ENCODE measurements at regions not wholly inside any gene's neighbourhood (a gene's known extent, or its start where the extent isn't known, plus 50 kb on each side); places are given as distances from the start of the nearest gene placed in this dataset.

DNA sequence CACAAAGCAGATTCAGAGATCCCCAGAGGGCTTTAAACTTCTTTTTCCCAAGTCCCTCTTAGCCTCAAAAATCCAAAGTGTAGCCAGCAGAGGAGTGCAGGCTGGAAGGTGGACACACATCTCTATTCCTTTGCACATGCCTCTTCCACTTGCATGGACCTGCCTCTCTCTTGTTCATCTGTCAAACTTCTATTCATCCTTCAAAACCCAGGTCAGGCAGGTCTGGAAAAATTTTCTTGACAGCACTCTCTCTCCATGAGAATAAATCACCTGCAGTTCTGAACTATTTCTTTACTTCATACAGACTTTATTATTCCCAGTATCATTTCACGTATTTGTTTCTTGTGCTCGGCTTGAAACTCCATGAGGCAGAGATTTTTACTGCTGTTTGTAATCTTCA is 127.5 kb downstream of the SS18 start:
- ATAC-seq = no peak

DNA sequence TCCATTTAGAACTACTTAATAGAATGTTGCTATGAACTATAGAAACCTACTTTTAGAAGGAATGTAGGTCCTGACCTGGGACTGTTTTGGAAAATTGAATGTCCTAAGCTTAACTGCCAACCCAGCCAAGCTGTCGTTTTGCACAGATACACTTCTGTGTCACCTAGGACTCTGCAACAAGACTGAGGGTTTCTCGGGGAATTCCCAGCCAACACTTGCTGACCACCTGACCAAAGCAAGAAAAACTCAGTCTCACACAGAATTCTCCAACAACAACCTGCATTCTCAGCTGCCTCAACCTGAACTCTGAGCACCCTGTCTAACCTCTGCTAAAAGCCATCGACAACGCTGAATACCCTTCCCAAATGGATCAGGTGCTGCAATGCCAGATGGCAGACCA is 128.2 kb downstream of the SS18 start:
- ATAC-seq = no peak

DNA sequence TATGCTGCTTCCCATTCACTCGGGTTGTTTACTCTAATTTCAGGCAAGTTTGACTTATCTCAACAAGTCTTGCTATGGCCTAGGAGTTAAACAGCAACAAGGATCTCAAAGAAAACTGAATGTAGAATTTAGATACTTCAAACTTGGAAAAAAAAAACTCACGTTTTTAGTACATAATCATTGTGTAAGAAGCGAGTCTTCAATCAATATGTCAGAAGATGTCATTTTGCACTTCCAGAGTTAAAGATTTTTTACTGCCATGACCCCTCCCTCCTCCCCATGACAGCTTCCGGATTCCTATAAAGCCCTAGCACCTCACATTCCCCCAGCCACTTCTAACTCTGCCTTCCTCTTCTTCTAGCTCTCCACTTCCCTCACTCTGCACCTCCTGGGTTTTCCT is 133.4 kb downstream of the SS18 start:
- no peak for ATAC-seq

DNA sequence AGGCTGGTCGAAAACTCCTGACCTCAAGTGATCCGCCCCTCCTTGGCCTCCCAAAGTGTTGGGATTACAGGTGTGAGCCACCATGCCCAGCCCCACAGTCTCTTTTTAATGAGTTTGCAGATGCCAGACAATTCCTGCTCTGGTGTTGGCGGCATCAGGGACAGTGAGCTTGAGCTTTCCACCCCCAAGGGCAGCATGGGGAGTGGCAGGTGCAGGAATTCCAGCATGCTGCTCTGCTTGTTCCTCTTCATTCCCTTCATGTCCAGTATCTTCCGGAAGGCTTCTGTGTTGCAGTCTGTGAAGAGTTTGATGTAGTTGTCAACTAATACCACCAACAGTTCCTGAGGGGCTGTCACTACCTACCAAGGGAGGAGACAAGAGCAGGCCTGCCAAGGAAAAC is 137.3 kb downstream of the SS18 start:
- ATAC-seq = no peak

DNA sequence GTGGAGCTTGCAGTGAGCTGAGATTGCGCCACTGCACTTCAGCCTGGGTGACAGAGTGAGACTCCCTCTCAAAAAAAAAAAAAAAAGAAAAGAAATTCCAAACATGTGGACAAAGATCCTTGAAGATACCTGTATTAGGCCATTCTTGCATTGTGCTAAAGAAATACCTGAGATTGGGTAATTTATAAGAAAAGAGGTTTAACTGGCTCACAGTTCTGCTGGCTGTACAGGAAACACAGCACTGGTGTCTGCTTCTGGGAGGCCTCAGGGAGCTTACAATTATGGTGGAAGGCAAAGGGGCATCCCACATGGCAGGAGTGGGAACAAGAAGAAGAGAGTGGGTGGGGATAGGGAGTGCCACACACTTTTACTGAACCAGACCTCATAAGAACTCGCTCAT is 140.1 kb downstream of the SS18 start:
- no peak for ATAC-seq

DNA sequence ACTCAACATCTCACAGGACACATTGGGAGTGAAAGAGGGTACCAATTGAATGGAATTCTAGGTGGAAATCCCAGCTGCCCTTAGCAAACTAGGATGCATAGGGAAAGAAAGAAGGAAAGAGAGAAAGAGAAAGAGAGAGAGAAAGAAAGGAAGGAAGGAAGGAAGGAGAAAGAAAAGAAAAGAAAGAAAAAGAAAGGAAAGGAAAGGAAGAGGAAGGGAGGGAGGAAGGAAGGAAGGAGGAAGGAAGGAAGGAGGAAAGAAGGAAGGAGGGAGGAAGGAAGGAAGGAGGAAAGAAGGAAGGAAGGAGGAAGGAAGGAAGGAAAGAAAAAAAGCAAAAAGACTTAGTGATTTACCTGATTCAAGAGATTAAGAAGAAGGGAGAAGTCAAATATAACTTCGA is 143.9 kb downstream of the SS18 start:
- no peak for ATAC-seq

DNA sequence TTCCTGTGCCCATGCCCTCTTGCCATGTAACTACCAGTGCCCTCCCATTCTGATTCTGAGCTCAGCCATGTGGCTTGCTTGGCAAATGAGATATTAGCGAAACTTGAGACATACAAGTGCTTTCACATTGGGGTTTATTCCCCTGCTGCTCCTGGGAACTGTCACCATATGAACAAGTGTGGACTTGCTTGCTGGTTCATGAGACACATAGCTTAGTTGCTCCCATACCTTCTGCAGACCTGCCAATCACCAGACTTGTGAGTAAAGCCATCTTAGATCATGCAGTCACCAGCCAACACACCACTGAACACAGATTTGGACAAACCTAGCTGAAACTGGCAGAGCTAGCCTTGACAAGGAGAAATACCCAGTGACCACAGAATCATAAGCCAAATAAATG is 155.1 kb downstream of the SS18 start:
- ATAC-seq = no peak

DNA sequence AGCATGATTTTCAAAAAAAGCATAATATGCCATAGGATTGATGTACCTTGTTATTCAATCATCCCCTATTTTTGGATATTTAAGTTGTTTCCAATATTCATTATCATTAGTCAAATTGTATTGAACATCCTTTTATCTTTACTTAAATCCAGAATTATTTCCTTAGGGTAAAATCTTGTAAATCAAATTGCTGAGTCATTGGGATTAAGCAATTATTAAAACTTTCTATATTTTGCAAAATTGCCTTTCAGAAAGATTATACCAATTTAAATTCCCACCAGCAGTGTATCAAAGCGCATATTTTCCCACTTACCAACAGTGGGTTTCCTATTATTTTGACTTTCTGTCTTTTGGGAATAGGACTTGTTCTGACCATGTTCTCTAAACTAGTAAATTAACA is 159.3 kb downstream of the SS18 start:
- no peak for ATAC-seq

DNA sequence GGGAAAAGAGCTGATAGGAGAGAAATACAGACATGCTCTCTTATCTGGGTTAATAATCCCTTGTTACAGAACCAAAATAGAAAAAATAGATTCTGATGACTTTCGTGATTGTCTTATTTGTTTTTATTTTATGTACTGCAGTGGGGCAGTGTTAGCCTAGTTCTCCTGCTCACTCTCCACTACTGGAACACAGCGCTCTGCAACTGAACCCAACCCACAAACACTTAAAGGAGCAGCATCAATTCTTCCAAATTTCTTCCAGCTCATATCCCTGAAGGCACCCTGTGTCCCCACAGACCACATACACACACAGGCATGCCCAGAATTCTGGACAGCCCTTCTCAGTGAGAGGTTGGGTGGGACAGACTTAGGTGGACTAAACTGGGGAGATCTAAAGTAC is 160.6 kb downstream of the SS18 start:
- ATAC-seq = no peak

DNA sequence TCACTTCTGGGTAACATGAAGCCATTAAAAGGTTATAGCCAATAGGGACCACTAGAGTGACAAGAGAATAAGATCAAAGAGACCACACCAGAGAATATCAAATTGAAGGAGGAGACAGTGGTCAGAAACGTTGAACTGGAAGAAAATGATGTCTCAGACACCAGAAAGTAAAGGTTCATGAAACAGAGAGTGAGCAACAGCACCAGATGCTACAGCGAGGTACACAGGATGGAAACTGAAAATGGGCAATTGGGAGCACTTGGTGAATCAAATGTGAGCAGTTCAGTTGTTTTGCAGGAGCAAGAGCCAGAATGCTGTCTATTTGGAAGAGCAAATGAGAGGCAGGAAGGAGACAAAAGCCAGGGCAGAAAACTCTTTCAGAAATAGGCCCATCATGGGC is 162.6 kb downstream of the SS18 start:
- no peak for ATAC-seq

DNA sequence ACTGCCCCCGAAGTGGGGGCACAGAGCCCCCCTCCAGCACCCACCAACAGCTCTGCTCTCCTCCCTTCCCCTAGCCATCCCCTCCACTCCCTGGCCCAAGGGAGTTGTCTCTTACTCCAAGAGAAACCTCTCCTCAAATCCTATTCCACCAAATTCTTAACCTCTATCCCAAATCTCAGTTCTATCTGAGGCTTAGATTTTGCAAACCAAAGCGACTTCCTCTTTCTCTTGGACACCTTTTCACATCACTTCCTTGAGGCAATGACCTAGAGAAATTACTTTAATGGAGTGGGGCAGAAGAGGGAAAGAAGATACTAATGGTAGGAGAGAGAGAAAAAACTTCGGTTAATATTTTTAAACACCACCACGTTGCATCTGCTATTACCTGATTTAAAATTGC is 167.2 kb downstream of the SS18 start:
- no peak for ATAC-seq

DNA sequence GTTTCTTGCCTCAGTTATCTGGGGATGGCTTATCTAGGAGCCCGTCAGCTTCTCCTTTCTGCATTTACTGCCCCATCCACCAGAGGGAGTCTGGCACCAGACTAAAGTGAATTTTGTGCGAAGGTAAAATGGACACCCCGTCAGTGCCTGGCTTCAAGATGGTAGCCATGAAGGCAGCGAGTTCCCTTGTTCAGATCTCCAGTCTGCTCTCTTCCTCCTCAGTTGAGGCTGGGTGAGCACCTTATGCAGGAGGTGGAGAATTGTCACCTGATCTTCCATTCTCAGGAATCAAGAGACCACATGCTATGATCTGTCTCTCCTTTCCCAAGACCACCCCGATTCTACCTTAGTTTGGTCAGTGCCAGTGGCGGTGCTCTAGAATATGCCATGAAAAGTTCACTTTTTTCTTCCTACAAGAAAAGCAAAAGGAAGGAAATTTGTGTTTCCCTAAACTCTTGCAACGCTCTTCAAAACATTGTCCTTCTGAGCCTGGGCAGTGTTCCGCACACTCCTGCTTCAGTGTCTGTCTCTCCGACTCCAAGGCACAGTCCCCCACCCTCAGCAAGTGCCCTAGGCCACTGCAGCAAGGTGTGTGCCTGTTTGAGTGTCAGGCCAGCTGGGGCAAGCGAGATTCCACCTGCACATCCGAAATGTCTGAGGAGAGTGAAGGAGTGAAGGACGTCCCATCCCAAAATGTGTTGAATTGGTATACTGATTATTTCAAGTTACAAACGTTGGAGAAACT is 168.6 kb downstream of the SS18 start:
- no peak for ATAC-seq

DNA sequence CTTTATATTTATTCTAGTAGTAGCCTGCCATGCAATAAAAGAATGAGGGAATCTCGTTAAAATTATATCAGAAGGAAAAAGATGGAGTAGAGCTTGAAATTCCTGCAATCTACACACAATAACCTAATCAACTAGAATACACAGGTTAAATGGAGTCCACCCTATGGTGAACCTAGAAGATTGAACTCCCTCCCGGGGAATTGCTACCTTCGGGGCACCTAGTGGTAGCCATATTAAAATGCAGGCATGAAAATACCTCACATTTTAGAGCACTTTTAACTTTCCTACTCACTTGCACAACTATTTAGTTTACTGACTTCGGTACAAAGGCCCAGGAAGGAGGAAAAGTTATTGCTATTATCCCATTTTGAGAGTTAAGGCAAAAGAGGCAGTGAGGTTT is 174.5 kb downstream of the SS18 start:
- no peak for ATAC-seq

DNA sequence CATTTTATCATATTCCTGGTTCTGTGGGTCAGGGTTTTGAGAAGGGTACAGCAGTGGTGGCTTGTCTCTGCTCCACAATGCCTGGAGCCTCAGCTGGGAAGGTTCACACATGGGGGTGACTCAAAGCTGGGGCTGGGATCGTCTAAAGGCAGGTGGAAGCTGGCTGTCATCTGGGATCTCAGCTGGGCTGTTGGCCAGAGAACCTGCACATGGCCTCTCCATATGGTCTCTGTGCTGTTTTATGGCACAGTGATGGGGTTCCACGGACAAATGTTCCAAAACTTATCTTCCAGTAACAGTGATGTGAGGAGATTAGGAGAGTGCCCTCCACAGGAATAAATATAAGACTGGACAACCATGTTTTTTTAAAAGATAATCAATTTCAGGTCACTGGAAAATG is 191.4 kb downstream of the SS18 start:
- ATAC-seq = no peak

DNA sequence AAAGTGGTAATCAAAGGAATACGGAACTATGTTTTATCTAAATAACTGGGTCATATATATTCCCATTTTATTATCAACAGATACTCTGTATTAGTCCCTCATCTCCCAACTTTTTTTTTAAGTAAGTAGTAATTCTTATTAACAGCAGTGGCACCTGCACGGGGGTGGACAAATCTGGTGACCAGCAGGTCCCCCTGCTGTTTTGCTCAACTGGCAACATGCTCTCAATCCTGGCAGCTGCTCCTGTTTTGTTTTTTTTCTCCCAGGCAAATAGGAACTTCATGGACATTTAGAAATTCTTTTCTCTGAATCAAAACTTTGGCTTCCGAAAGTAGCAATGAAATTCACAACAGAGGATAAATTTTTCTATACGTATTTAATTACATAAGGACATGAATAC is 193.5 kb downstream of the SS18 start:
- no peak for ATAC-seq

DNA sequence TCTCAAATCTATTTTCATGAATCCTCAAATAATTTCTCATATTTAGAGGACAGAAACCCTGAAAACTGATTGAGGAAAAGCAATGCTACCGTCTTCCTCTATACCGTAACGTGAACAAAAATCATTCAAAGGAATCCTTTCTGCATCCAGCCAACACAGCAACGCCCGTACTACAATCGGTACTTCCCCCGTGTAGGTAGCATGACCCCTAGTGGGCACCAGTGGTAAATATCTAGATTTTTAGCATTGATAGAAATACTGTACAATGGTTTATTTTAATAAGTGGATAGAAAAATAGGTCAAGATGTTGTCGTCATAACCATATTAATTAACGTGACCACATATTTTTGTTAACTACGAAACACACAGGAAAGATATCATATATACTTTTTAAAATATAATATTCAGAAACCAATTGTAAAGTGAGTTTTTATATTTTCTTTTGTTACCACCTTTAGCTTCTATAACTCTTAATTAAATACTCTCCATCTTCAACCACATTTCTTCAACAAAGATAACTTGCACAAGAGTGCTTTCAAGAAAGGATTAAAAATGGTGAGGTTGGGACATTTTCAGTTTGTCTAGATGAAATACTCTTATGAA is 194.1 kb downstream of the SS18 start:
- no peak for ATAC-seq

DNA sequence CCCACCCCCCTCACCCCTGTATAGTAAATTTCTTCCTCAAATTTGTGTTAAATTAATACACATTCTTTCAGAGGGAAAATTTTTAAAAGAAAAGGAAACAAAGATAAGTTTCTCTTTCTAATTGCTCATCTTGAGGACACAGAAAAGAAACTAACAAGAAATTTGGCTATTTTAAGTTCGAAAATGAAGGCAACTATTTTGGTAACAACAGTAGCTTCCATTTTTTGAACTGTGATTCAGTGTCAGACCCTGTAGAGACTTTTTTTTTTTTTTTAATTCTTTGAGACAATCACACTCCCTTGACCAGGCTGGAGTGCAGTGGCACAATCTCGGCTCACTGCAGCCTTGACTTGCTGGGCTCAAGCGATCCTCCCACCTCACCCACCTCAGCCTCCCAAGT is 194.9 kb downstream of the SS18 start:
- no peak for ATAC-seq

DNA sequence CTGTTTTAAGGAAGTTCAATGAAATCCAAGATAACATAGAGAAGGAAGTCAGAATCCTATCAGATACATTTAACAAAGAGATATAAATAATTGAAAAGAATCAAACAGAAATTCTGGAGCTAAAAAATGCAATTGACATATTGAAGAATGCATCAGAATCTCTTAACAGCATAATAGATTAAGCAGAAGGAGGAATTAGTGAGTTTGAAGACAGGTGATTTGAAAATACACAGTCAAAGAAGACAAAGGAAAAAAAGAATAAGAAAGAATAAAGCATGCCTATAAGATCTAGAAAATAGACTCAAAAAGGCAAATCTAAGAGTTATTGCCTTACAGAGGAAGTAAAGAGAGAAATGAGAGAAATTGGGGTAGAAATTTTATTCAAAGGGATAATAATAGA is 204.1 kb downstream of the SS18 start:
- no peak for ATAC-seq

DNA sequence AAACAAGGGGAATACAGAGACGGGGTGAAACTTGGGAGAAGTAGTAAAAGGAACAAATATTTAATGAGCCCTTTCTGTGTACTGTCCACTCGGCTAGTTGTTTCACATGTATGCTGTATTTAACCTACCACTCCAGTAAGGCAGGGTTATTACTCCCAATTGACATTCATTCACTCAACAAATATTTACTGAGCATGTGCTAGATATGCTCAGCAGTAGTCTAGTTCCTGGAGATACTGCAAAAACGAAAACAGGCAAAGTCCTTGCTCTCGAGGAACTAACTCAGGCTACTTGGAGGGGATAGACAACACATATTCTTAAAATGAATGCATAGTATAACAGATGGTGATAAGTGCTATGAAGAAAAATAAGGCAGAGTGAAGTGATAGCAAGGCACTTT is 207.3 kb downstream of the SS18 start:
- no peak for ATAC-seq

DNA sequence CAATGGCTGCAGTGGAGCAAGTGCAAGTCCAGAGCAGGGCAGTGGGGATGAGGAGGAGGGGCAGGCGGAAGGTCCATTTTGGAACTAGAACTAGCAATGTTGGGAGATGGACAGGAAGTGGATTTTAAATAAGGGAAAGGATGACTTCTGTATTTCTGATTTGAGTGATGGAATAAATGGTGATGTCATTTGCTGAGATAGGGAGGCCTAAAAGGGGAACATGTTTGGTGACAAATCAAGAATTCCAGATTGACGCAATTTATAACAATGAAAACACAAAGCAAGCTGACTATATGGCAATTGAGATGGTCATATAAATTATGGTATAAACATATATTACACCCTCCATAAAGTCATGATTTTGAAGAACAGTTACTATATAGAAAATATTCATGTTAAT is 209.3 kb downstream of the SS18 start:
- ATAC-seq = no peak

DNA sequence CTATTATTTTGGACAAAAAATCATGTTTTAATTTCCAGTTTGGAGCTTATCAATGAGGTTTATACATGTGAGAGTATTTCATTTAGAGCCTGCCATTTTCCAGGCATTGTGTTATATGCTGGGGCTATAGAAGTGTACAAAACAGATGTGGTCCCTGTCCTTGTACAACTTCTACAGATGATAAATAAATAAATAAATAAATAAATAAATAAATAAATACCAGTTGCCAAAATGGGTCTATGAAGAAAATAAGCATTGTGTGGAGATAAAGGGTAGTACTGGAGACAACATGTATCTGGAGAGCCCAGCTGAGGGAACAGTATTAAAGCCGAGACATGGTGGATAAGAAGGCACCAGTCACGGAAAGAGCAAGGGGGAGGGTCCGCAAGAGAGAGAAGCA is 210.0 kb downstream of the SS18 start:
- ATAC-seq = no peak

DNA sequence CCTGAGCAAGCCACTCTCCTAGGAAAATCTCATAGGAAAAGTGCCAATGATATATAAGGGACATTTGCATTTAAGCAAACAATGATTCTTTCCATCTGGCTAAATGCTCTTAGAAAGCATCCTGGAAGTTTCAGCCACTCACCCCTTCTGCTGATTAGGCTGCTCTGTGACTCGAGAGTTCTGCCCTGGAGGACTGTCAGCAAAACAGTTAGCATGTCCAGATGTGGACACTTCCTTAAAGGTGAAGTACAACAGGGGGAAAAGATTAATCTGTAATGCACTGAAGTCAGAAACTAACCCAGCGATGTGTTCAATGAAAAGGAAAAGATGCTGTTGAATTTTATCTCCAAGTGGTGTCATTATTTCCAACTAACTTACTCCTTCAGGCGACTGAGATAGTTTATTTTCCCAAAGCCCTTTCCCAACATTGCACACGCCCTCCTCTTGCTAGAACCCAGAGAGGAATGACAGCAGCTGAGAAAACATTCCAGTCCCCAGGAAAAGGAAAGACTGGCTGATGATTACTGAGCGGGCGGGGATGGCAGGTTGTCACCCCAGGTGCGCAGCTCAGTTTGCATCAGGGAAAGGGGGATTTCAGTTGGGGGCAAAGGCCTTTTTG is 214.0 kb downstream of the SS18 start:
- ATAC-seq = no peak

DNA sequence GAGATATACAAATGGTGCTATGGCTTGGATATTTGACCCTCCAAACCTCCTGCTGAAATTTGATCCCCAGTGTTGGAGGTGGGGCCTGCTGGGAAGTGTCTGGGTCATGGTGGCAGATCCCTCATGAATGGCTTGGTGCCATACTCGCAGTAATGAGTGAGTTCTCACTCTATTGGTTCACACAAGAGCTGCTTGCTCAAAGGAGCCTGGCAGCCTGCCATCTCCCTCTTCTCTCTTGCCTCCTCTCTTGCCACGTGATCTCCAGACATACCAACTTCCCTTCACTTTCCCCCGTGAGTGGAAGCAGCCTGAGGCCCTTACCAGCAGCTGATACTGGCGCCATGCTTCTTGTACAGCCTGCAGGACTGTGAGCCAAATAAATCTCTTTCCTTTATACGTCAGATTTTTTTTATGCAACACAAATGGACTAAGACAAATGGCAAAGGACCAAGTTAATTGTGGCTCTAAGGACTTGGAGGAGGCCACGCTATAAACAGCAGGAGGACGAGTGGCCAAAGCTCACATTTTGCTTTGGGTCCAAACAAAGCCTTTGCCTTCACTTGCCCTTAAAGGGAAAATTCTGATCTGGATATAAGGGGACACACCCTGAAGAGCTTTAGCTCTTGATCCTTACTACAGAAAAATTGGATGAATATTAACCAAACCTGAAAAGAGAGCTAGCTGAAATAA is 214.7 kb downstream of the SS18 start:
- ATAC-seq = no peak

DNA sequence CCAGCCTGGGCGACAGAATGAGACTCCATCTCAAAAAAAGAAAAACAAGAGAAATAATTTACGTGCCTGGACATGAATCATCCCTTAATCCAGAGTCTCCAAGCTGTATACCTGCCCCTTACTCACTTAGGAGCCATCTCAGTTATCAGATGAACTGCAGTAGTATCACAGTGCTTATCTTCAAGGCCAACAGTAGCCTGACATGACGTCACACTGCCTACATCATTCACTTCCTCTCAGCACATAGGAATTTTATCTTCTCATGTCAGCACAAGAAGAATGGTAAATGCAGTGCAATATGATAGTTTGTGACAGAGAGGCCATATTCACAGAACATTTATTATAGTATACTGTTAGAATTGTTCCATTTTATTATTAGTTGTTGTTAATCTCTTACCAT is 216.6 kb downstream of the SS18 start:
- no peak for ATAC-seq
